GM21390 (cell line): ENCODE measurements at regions not wholly inside any gene's neighbourhood (a gene's known extent, or its start where the extent isn't known, plus 50 kb on each side); places are given as distances from the start of the nearest gene placed in this dataset.

Experiments
- ATAC-seq: cut with Tn5 transposase; IDR thresholded peaks from one replicate; pipeline ENCODE4 v1.9.1; 2021; ENCODE audit not compliant: unreplicated experiment

DNA sequence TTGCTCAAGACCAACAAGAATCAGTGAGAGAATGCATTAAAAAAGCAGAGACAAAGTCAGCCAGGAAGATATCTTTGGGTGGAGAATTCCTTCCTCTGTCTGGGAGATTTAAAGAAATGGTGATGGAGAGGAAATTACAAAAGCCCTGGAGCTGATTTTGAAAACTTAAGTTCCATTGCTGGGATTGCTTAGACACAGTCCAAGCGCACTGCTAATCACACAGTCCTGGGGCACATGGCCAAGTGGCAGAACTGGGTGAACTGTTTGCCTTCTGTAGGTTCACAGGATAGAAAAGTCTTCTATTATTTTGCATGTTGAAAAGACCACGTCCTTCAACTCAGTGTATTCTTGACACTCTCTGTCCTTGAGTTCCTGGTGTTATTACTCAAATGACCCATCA lies 284.9 kb upstream of the FBXL7 start:
- ATAC-seq, result no peak

DNA sequence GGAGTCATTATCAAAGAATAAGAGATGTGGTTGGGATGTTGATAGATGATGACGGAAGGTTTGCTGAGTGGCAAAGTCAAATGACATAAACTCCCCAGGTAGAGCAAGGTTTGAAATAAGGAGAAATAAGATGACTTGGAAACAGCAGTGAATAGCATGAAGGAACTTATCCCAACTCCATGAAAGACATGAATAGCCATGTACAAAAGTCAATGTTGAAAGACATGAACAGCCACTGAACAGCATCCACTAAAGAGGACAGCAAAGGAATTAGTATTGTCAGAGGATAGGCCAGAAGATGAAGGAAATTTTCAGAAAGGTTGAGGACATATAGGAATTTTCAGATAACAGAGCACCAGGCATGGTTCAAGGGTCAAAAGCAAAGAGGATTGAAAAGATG lies 286.0 kb upstream of the FBXL7 start:
- ATAC-seq, result no peak

- ATAC-seq, result no peak
Measured at GRCh38 chr5:15209053-15209762, 290.8 kb upstream of the FBXL7 start.

GRCh38 chr5:15206133-15206532 lies 293.8 kb upstream of the FBXL7 start:
- no peak for ATAC-seq

GRCh38 chr5:15203376-15203775 lies 296.6 kb upstream of the FBXL7 start:
- no peak for ATAC-seq

GRCh38 chr5:15191012-15191411 lies 309.0 kb upstream of the FBXL7 start:
- ATAC-seq, result no peak

GRCh38 chr5:15183520-15183919 lies 311.9 kb upstream of the ANKH start:
- no peak for ATAC-seq

GRCh38 chr5:15170173-15170572 lies 298.6 kb upstream of the ANKH start:
- no peak for ATAC-seq

- ATAC-seq, result no peak
Measured at GRCh38 chr5:15168358-15168757, 296.8 kb upstream of the ANKH start.

DNA sequence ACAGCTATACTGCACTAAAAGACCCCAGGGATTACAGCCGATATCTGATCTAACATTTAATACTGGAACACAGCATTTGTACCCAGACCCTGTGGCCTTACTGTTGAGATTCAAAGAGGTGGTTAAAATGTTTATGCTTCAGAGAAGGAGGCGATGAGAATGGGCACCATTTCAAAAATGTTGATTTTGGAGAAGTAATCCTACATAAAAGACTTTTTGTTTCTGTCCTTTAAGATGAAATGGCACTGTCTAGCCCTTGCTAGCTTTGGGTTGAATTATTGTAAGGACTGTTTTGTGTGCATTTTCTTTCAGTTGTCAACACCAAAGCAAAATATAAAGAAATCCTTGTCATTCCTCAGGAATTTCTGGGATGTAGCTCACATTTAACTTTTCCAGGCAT lies 288.5 kb upstream of the ANKH start:
- ATAC-seq, result no peak

DNA sequence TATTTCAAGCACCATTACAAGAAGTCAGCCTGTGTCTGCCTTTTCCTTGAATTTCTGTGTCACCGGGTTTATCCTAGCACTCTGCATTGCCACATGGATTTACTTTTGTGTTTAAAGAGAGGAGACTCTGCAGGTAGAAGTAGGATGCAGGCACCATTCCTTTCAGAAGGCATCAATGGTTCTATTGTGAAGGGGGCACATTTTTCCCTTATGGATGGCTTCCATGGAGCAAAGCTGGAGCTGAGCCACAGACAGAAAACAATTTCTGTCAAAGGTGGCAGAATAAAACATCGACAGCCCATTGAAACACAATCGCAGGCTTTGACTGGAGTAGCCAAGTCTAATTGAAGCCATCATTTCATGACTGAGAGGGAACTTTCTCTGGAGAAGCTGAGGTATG lies 288.0 kb upstream of the ANKH start:
- no peak for ATAC-seq

GRCh38 chr5:15142458-15142857 lies 270.9 kb upstream of the ANKH start:
- ATAC-seq, result no peak

DNA sequence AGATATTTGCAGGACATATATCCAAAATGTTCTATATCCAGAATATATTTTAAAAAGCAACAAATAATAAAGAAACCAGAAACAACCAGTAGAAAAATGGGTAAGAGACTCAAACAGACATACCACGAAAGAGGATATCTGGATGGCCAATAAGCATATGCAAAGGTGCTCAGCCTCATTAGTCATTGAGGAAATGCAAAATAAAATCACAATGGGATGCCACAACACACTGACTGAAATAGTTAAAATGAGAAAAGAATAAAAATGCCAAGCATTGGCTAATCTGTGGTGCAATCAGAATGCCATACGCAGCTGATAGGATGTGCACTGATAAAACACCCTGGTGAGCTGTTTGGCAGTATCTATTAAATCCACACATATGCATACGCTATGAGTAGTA lies 265.8 kb upstream of the ANKH start:
- no peak for ATAC-seq

DNA sequence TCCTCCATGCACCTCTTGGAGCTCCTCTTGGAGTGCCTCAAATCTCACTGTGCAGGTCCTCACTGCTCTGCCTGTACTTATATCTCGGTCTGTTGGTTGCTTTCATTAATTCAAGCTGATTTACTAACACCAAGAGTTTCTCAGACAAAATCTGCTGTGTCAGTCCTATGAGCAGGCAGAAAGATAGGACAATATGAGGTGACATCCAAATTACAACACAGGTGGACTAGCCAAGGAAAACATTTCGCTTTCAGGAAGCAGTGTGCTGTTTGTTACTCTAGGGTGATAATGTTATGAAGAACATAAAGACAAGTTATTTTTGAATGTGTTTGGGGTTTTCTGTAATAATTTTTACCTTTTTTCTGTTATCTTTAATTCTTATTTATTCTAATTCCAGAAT lies 264.1 kb upstream of the ANKH start:
- ATAC-seq, result no peak

DNA sequence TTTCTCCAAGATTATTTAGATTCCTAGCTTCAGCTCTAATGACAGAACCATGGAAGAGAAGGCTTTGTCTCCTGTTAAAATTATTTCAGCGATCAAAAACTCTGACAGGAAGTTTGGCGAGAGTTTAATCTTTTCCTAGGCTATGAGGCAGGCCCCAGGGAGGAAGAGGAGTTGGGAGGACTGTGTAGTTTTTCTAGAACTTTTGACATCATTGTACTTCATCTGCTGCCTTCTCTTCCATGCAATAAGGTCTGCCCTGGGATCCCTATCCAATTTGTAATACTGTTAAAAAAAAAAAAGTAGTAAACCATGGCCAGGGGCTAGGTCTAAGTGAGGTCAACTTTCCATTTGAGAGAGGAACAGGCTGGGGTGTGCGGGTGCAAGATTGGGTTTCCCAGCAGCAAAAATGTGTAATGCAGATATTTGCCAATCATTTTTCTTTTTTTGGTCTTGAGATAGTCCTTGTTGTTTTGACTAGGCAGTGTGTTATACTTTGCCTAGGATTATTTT lies 261.9 kb upstream of the ANKH start:
- ATAC-seq, result no peak

GRCh38 chr5:15132816-15133405 lies 261.3 kb upstream of the ANKH start:
- ATAC-seq, result no peak

DNA sequence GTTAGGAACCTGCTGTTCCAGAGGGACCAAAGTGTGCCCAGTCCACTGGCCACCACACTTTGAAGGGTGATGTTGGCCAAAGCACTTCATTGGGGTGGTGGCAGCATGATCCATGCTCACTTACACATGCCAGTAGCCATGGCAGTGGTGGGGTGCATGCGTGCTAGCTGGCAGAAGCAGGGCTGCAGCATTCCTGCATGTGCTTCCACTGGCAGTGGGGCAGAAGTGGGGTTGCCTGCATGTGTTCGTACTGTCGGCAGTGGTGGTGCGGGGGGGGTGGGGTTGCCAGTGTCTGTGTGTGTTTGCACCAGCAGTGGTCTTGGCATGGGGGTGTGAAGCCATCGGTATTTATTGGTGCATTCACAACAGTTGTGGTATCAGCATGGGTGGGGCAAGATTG lies 260.3 kb upstream of the ANKH start:
- no peak for ATAC-seq

DNA sequence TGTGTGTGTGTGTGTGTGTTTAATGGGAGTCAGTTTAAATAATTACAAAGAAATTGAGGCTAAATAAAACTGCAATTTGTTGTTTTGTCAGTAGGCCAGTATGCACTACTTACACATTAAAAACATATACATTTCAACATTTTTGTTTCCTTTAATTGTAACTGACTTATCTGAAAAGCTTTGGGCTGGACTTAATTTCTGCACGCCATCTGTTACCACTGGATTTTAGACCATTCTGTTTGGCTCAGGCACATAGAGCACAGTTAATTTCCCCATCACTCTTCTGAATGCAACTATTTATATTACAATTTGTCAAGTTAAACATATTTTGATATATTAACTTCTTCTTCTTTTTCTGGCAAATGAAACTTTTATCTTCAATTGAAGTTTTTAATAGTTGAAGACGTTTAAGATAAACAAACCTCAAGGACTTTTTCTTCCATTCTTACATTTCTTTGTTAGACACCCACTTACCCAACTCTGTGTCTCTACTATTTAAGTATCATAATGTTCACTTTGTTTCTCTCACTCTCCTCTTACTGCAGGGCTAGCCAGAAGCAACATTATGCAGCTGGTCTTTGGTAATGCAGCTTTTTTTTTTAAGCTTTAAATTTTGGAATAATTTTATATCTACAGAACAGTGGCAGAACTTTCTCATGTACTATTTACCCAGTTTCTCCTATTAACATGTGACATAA lies 253.4 kb upstream of the ANKH start:
- ATAC-seq, result no peak

DNA sequence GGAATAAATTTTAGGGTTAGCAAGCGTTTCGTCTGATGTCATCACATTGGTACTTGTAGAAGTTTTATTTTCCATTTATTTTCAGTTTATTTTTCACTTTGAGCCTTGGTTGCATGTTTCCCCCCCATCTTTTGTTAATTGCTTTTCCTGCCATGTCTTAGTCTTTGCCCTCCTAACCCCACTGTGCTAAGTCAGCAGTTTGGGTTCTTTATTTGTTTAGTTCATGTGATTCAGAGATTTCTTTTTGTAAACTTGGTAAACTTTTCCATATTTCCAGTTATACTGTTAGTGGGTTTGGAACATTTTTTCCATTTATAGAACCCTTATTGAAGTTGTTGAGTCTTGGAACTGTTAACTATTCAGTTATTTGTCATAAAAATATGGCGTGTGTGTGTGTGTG lies 252.9 kb upstream of the ANKH start:
- ATAC-seq, result no peak

GRCh38 chr5:15117688-15118087 lies 246.1 kb upstream of the ANKH start:
- ATAC-seq, result no peak

GRCh38 chr5:15116996-15117395 lies 245.4 kb upstream of the ANKH start:
- no peak for ATAC-seq

GRCh38 chr5:15106530-15107283 lies 235.1 kb upstream of the ANKH start:
- no peak for ATAC-seq
